ENCODE measurements at regions not wholly inside any gene's neighbourhood (a gene's known extent, or its start where the extent isn't known, plus 50 kb on each side); places are given as distances from the start of the nearest gene placed in this dataset.

DNA sequence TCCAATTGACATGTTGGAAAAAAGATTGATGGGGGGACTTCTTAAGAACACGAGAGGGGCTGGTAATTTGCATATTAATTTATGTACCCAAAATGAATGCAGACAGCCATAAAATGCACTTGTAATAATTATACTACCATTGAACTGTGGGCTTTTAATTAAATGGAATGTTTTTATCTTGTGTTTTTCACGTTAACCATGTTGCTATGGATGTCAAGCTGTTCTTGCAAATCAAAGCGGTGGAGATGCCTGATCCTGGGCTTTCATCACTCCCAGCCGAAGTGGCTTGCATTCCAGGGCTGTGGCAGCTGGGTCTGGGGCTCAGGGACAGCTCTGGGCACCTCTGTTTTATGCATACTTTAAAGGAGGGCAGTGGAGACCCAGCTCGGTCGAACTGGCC, 179.4 kb upstream of the TMTC4 start:
- TF ChIP-seq CTCF (IDR thresholded peaks at IDR 0.05) (no peak), POLR2A (IDR thresholded peaks at IDR 0.05) (no peak)
